GM18873 (cell line): ENCODE measurements at regions not wholly inside any gene's neighbourhood (a gene's known extent, or its start where the extent isn't known, plus 50 kb on each side); places are given as distances from the start of the nearest gene placed in this dataset.
A peak's percentile ranks its signal among the peaks of the same experiment; 100 is the strongest.
"Not testable (repeated sequence)": the region's sequence is repeated elsewhere in the genome, so short reads cannot be mapped to it uniquely, and the experiment has no call there.

Experiments used
- ATAC-seq: cut with Tn5 transposase; IDR thresholded peaks from one replicate; pipeline ENCODE4 v1.9.1; 2021; ENCODE audit warnings: mild to moderate bottlenecking, moderate library complexity, moderate number of reproducible peaks; ENCODE audit not compliant: unreplicated experiment, low FRiP score

DNA sequence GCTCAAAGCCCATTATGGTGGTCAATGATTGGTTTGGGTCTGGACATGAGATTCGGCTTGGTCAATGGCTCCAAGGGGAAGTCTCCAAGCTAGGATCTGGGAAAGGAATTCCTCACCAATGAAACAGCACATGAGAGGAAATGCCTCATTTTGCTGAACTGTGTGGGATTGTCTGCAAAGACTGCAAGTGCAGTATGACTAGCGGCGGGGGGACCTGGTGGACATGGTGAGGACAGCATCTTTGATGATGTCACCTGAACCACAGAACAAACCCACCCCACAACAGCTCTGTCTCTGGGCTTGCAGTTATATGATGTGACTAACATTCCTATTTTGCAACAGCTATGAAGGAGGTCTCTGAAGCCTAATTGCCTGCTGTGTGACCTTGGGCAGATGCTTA, 50.6 kb upstream of the NKD1 start:
- no peak for ATAC-seq

DNA sequence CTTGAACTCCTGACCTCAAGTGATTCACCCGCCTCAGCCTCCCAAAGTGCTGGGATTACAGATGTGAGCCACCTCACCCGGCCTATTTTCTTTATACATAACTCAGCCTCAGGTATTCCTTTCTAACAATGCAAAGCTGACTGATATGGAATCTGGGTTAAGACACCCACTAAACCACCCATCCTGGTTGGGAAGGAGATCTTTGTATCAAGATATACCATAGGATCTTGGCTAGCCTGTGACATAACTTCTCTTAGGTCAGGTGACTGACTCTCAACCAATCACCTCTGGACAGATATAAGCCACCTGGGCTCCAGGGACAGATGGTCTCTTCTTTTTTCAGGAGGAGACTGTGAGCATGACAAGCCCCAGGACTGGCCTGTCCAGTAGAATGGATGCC, 51.2 kb upstream of the NKD1 start:
- ATAC-seq, result no peak

DNA sequence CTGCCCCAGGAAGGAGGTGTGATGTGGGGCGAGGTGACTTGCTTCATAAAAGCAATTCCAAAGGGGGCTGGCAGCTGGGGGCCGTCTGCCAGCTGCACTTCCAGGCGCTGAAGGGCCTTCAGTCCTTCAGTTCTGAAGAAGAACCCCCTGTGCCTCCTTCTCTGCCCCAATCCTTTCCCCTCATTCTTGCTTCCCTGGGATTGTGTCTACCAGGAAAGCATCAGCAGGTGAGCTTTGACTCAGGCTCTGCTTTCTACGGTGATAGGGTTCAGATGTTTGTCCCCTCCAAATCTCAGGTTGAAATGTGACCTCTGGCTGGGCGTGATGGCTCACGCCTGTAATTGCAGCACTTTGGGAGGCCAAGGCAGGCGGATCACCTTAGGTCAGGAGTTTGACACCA, 52.5 kb upstream of the NKD1 start:
- no peak for ATAC-seq

DNA sequence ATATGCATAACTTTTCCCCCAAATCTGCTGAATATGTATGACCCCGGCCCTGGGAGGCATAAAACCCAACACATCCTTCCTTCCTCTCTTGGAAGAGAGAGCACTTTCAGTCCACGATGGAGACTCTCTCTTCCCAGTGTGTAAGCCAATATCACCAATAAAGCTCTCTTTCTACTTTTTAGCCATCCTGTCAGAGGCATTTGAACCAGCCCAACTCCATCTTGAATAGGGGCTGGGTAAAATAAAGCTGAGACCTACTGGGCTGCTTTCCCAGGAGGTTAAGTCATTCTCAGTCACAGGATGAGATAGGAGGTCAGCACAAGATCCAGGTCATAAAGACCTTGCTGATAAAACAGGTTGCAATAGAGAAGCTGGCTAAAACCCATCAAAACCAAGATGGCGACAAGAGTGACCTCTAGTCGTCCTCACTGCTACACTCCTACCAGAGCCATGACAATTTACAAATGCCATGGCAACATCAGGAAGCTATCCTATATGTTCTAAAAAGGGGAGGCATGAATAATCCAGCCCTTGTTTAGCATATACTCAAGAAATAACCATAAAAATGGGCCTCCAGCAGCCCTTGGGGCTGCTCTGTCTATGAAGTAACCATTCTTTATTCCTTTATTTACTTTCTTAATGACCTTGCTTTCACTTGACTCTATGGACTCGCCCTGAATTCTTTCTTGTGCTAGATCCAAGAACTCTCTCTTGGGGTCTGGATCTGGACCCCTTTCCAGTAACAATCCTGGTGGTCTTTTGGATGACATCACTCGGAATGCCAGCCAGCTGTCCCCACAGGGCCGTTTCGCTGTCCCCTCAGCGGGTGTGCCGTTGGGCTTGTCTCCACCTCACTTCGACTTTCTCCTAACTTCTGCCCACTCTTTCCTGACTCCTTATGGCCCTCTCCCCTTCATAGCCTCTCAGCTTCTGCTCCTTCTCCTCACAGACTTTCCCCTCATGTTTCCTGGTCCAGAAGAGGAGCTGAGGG, 53.4 kb upstream of the NKD1 start:
- no peak for ATAC-seq

DNA sequence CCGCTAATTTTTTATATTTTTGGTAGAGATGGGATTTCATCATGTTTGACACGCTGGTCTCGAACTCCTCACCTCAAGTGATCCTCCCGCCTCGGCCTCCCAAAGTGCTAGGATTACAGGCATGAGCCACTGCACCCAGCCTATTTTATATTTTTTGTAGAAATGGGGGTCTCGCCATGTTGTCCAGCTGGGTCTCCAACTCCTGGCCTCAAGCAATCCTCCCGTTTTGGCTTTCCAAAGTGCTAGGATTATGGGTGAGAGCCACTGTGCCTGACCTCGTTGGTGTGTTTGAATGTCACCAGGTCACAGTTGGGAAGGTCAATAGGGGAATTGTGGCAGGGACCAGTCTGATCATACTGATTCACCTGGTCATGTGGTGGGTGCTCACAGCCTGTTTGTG, 56.7 kb upstream of the NKD1 start:
- no peak for ATAC-seq

DNA sequence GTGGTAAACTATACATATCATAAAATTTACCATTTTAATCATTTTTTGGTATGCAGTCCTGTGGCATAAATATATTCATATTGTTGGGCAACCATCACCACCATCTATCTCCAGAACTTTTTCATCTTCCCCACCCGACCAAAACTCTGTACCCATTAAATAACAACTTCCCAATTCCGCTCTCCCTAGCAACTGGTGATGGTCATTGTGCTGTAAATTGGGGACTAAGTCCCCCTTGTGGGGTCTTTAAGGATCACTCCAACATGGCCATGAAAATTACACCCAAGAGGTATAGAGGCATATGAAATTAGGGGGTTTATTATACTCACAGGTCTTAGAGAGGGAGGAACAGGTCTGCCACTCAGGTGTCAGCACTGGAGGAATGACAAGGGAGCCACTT, 57.4 kb upstream of the NKD1 start:
- ATAC-seq, result no peak

DNA sequence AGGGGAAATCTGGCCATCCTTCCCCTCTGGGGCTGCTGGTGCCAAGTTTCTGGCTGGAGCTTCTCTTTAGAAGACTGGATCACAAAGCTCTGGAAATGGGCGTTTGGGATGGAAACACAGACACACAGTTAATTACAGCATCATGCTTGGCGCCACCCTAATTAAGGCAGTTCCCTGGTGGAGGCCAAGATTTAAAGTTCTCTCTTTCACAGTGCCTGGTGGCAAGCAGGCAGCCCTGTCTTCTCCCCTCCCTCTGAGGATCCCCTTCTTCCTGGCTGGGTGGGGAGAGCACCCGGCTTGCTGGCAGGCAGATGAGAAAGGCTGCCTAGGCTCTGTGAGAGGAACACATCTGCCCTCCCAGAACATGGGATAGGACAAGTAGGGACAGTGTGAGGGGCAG, 59.0 kb upstream of the NKD1 start:
- ATAC-seq, result no peak

DNA sequence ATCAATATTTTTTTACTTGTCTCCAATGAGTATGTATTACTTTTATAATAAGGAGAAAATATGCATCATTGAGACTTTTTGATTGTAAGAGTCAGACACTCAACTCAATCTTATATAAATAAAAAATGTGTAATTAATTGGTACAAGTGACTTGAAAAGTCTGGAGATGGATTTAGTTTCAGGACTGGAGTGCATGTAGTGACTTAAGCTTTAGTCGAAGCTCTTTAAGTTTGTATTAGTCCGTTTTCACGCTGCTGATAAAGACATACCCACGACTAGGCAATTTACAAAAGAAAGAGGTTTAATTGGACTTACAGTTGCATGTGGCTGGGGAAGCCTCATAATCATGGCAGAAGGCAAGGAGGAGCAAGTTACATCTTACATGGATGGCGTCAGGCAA, 60.7 kb upstream of the NKD1 start:
- ATAC-seq, result no peak

DNA sequence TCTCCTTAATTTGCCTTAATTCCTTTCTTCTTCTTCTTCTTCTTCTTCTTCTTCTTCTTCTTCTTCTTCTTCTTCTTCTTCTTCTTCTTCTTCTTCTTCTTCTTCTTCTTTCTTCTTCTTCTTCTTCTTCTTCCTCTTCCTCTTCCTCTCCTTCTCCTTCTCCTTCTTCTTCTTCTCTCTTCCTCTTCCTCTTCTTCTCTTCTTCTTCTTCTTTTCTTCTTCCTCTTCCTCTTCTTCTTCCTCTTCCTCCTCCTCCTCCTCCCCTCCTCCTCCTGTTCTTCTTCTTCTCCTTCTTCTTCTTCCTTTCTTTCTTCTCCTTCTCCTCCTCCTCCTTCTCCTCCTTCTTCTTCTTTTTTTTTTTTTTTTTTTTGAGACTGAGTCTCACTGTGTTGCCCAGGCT, 62.0 kb upstream of the NKD1 start:
- not testable (repeated sequence) for ATAC-seq

DNA sequence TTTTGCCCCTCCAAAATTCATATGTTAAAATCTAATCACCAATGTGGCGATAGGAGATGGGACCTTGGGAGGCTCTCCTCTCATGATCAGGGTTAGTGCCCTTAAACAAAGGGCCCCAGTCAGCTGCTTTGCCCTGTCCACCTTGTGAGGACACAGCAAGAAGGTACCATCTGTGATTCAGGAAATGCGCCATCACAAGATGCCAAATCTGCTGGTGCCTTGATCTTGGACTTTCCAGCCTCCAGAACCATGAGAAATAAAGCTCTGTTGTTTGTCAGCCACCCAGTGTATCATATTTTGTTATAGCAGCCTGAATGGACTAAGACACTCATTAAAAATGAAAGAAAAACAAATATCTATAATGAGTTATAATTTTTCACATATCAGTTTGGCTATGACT, 63.0 kb upstream of the NKD1 start:
- ATAC-seq, result no peak

DNA sequence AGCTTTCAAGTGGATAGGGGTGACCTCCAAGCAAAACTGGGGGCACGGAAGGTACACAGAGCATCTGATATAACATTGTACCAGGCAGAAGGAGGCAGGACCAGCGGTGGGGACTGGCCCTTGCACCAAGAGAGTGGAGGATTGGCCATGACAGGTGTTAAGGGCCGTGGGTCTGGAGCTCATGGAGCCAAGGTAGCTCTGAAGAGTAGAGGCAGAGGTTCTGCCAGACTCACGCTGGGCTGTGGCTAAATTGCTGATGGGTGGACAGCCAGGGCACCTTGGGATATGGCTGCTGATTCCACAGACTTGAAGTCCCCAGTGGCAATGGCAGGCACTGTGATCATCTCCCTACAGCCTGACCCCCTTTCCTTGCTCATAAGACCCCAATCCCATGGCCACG, 65.9 kb upstream of the NKD1 start:
- ATAC-seq, result no peak

DNA sequence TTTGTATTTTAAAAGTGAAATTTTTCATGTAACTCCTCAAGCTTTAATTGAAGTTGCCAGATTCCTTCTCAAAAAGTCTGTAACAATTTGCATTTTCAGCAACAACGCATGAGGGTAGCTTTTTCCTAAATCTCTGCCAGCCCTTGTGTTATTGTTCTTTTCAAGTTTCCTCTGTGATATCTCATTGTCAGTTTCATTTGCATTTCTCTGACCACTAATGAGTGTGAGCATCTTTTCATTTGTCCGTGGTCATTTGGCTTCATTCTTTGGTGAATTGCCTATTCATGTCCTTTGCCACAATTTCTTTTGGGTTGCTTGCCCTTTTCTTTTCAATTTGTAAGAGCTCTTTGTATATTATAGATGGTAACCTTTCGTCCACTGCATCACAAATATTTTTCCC, 68.0 kb upstream of the NKD1 start:
- no peak for ATAC-seq

DNA sequence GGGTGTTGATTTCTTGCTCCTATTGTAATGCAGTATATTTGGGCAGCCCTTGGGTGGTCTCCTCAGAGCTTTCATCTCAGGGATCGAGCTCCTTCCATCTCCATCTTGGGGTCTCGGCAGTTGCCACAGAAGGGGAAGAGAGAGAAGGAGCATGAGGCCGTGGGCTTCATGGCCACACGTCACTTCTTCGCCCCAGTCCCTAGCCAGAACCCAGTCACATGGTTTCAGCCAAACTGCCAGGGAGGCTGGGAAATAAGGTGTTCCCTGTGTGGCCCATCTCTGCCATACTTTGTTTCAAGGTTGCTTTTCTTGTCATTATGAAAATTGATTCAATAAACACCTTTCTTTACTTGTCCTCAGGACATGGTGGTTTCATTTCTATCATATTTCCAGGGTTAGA, 68.4 kb upstream of the NKD1 start:
- ATAC-seq, result no peak

DNA sequence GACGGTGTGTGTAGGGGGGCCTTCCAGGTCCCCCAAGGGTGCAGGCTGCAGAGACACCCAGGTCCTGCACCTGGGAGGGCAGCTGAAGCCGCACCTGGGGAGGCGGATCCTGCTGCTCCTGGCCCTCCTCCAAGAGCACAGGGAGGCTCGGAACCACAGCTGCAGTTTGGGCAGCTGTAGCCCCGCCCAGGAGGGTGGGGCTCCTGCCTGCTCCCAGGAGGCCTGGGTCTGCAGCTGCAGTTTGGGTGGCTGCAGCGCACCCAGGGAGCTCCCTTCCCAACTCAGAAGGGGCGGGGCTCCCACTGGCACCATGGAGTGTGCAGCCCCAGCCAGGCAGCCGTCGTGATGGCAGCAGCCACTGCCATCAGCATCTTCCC, 69.4 kb upstream of the NKD1 start:
- ATAC-seq, result no peak

DNA sequence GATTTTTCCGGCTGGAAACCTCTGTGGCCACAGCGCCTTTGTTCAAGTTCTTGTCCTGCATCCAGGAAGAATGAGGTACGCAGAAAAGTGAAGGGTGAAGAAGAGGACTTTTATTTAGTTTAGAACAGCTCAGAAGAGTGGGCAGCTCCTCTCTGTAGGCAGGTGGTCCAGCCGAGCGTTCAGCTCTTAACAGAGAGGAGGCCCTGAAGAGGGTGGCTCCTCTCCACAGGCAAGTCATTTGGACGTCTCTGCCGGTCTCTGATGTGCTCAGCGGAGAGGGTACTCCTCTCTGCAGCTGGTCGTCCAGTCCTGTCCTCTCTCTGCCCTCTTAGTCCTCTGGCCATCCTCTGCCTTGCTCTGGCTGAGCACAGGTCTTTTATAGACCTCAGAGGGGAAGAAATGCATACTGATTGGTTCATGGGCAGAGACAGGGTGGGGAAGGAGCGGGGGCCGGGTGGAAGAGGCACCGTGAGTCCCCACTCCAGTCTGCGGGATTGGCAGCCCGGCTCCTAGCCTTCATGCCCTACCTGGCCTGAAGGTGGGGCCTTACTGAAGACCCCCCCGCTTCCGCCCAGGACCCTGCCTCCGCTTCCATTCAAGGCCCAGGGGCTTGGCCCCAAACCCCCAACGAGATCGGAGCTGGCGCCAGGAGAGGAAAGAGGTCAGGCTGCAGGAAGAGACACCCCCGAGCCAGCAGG, 70.0 kb upstream of the NKD1 start:
- no peak for ATAC-seq

DNA sequence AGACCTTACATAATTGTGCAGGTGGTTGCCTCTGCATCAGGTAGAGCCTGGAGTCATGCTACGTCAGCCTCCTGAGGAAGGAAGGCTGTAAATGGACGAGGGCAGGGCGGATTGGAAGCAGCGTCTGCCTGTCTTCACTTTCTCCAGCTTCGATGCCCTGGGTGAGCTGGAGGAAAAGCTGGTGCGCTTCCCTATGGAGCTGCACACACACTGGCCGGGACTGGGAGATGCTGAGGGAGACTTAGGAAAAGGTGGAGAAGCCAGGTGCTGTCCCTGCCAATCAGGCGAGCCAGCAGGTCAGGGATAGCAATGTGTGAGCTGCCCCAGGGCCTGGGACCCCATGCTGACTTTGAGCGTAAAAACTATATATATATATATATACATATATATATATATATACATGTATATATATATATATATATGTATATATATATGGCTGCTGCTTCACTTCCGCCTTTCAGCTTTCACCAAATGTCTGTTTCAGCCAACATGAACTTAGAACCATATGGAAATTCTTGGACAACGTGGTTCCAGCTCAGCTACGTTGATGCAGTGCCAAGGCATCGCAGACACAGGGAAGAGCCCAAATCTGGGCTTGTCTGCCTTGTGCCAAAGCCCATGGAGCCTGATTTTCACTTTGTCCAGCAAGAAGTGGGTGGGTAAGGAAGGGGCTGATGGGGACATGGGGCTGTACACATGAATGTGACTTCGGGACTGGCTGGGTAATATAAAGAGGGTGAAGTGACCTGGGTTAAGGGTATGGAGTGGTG, 71.5 kb upstream of the NKD1 start:
- no peak for ATAC-seq

DNA sequence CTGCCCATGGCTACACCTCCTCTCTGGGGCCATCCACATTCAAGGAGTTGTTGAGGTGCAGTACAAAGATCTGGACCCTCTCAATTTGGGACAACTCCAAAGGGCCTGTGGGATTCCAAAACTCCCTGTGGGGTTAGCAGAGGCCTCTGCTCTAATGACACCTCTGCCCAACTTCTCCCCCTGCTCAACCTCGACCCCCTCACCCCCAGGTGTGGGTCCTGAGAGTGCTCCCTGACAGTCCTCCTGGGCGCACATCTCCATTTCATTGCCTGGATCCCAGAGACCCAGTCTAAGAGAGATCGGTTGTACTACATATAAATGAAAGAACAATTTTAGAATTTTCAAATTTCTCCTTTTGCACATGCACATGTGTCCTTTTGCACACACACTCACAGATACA, 73.0 kb upstream of the NKD1 start:
- no peak for ATAC-seq

DNA sequence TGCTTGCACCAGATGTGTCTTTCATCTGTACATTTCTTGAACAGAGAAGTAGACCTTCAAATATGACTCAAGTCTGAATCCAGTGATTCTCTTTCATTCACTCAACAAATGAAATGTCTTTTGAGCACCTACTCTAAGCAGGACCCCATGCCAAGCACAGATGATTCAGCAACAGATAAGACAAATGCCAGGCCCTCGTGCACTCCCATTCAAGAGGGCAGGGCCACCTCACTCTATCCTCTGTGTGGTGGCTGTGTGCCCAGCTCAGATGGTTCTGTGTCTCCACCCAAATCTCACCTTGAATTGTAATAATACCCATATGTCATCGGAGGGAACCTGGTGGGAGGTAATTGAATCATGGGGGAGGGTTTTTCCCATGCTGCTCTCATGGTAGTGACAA, 74.1 kb upstream of the NKD1 start:
- ATAC-seq, result no peak

DNA sequence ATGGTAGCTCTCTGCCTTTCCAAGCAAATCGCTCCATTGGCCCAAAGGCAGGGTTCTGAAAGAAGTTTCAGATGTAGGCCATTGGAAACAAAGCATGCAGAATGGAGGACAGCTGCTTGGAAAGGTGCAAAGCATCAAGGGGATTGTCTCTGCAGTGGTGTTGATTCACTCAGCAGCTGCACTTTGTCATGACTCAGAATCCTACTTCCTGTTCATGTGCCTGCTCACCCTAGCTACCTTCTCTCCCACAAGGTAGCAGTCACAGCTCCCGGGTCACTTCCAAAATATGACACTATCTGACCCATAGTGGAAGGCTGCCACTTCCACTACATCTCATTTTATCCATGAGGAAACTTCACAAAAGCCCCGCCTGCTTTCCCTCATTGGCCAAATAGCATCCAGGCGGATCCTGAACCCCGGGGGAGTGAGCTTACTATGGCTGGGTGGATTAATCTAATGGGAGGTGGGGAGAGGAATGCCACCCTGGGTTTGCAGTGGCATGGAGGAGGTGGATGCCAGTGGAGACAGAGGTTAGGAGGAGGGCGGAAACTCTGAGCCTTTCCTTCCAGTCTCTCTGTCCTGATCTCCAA, 74.7 kb upstream of the NKD1 start:
- peak; percentile 59 for ATAC-seq

DNA sequence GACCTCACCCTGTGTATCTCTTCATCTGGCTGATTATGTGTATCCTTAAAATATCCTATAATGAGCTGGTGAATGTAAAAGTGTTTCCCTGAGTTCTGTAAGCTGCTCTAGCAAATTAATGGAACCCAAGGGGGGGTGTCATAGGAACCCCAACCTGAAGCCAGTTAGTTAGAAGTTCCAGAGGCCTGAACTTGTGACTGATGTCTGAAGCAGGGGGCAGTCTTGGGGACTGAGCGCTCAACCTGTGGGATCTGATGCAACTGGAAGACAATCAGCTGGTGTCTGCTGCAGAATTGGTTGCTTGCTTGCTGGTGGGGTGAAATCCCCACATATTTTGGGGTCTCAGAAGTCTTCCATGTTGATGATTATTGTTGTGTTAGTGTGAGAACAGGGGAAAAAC, 75.7 kb upstream of the NKD1 start:
- ATAC-seq, result no peak

DNA sequence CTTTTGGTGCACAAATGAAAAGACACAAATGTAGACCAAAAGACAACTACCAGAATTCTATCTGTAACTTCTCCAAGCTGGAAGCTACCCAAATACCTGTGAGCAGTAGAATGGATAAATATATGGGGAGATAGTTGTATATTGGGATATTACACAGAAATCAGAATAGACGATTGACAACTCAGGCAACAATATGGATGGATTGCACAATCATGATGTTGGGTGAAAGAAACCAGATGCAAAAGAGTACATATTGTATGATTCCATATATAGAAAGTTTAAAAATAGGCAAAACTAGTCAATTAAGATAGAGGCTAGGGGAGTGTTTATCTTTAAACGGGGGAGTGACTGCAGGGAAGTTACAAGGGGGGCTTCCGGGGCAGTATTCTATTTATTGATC, 77.5 kb upstream of the NKD1 start:
- no peak for ATAC-seq
